ENCODE measurements at regions not wholly inside any gene's neighbourhood (a gene's known extent, or its start where the extent isn't known, plus 50 kb on each side); places are given as distances from the start of the nearest gene placed in this dataset.

DNA sequence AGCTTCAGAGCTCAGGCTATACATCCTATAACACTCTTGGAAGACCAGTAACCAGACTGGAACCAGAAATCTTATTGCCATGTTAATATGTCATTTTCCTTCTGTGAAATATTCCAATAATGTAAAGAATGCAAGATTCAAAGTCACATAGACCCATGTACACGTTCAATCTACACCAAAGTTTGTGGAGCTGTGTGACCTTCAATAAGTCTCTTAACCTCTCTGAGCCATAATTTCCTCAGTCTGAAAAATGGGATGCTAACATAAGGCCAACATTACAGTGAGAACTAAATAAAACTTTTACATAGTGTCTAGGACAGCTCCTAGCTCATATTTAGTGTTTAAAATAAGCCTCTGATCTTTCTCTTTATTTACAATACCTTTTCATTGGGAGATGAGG, 70.4 kb downstream of the ARRDC3 start:
- H3K27ac ChIP-seq (ENCODE audit: control insufficient read depth, insufficient read depth, low read length), result peak overlapping the region; percentile 89

GRCh38 chr5:91311697-91312501, 71.2 kb downstream of the ARRDC3 start:
- H2AFZ ChIP-seq (ENCODE audit: control insufficient read depth, low read length), result peak overlapping the region; percentile 27
- H3K9me1 ChIP-seq (ENCODE audit: control insufficient read depth, extremely low read depth, insufficient read depth, low read length), result peaks cover 2% of the 10 kb centered on the region
- peak overlapping the region; percentile 82 for H3K4me2 ChIP-seq (ENCODE audit: control insufficient read depth, extremely low read depth, insufficient read depth, low read depth, low read length)
- H3K4me3 ChIP-seq (ENCODE audit: control insufficient read depth in 2 of 3, extremely low read depth in 1 of 3, insufficient read depth in 2 of 3, low read depth in 1 of 3, low read length in 3 of 3), result peak overlapping the region in 2 of 3 experiments; percentile 26 to 32
- no peak for TF ChIP-seq EZH2 (IDR thresholded peaks at IDR 0.05; ENCODE audit: low read length)
- H3K27ac ChIP-seq (ENCODE audit: control insufficient read depth, insufficient read depth, low read length), result peak overlapping the region; percentile 89
- peak; percentile 26 for DNase-seq (ENCODE audit: low read depth, low spot score)
- H3K4me1 ChIP-seq (ENCODE audit: control insufficient read depth, extremely low read depth, insufficient read depth, low read length), result peaks cover 41% of the 10 kb centered on the region
- H3K9me3 ChIP-seq (ENCODE audit: control insufficient read depth, low read depth, low read length), result no peaks in the 10 kb centered on the region
- H3K36me3 ChIP-seq (ENCODE audit: control insufficient read depth in 2 of 2, extremely low read depth in 1 of 2, insufficient read depth in 2 of 2, low read length in 2 of 2), result no peaks in the 10 kb centered on the region
- FAIRE-seq, result peak; percentile 87
- H4K20me1 ChIP-seq (ENCODE audit: control insufficient read depth, extremely low read depth, insufficient read depth, low read length), result no peaks in the 10 kb centered on the region
- H3K9ac ChIP-seq (ENCODE audit: control insufficient read depth, extremely low read depth, insufficient read depth, low read length), result peak overlapping the region; percentile 59
- H3K79me2 ChIP-seq (ENCODE audit: control insufficient read depth, insufficient read depth, low read length), result no peaks in the 10 kb centered on the region
- dilution Hi-C loops (cut with MboI; ENCODE audit: extremely low pct_ligation_motif_present, low sequenced_read_pairs), result no loop called here
- H3K27me3 ChIP-seq (ENCODE audit: control insufficient read depth, extremely low read depth, insufficient read depth, low read length), result no peaks in the 10 kb centered on the region

More for the DNA sequence above, 70.4 kb downstream of the ARRDC3 start:
- peaks cover 2% of the 10 kb centered on the region for H3K9me1 ChIP-seq (ENCODE audit: control insufficient read depth, extremely low read depth, insufficient read depth, low read length)
- no peak for FAIRE-seq
- H3K4me2 ChIP-seq (ENCODE audit: control insufficient read depth, extremely low read depth, insufficient read depth, low read depth, low read length), result no peak overlapping the region
- no peak overlapping the region for H3K4me3 ChIP-seq (ENCODE audit: control insufficient read depth in 2 of 3, extremely low read depth in 1 of 3, insufficient read depth in 2 of 3, low read depth in 1 of 3, low read length in 3 of 3)
- no peak overlapping the region for H2AFZ ChIP-seq (ENCODE audit: control insufficient read depth, low read length)
- H3K27me3 ChIP-seq (ENCODE audit: control insufficient read depth, extremely low read depth, insufficient read depth, low read length), result no peaks in the 10 kb centered on the region
- H3K36me3 ChIP-seq (ENCODE audit: control insufficient read depth in 2 of 2, extremely low read depth in 1 of 2, insufficient read depth in 2 of 2, low read length in 2 of 2), result no peaks in the 10 kb centered on the region
- H3K4me1 ChIP-seq (ENCODE audit: control insufficient read depth, extremely low read depth, insufficient read depth, low read length), result peaks cover 36% of the 10 kb centered on the region
- no peaks in the 10 kb centered on the region for H3K79me2 ChIP-seq (ENCODE audit: control insufficient read depth, insufficient read depth, low read length)
- dilution Hi-C loops (cut with MboI; ENCODE audit: extremely low pct_ligation_motif_present, low sequenced_read_pairs), result no loop called here
- H3K9me3 ChIP-seq (ENCODE audit: control insufficient read depth, low read depth, low read length), result no peaks in the 10 kb centered on the region
- no peaks in the 10 kb centered on the region for H4K20me1 ChIP-seq (ENCODE audit: control insufficient read depth, extremely low read depth, insufficient read depth, low read length)
- no peak for DNase-seq (ENCODE audit: low read depth, low spot score)
- no peak overlapping the region for H3K9ac ChIP-seq (ENCODE audit: control insufficient read depth, extremely low read depth, insufficient read depth, low read length)
- TF ChIP-seq CTCF (optimal IDR thresholded peaks at IDR 0.05 in 1 of 3, IDR thresholded peaks at IDR 0.05 in 1 of 3, conservative IDR thresholded peaks at IDR 0.05 in 1 of 3; ENCODE audit: extremely low read depth in 1 of 3, insufficient read depth in 2 of 3, low read length in 3 of 3) (no peak), EZH2 (IDR thresholded peaks at IDR 0.05; ENCODE audit: low read length) (no peak)
